Mucosa of descending colon (tissue), 3 donors: ENCODE measurements at regions not wholly inside any gene's neighbourhood (a gene's known extent, or its start where the extent isn't known, plus 50 kb on each side); places are given as distances from the start of the nearest gene placed in this dataset.

Experiments
- ATAC-seq: fragments of 200-7000 bp; cut with Tn5 transposase; one replicate; pipeline ENCODE4 v1.9.1; 2020; ENCODE audit warnings: mild to moderate bottlenecking, moderate library complexity
- DNase-seq, 3 donors: peaks; one replicate each; pipeline ENCODE4 v3.0.0-alpha.2; 2020
- H3K36me3 ChIP-seq: fragments of 200-600 bp; one replicate; pipeline ENCODE4 v1.8.0; 2021; ENCODE audit warnings: low read depth, mild to moderate bottlenecking
- H3K4me1 ChIP-seq: fragments of 200-600 bp; one replicate; pipeline ENCODE4 v1.8.0; 2021; ENCODE audit warnings: low read depth, mild to moderate bottlenecking
- H3K4me3 ChIP-seq: fragments of 200-600 bp; one replicate; pipeline ENCODE4 v1.8.0; 2021; ENCODE audit warnings: mild to moderate bottlenecking
- H3K9me3 ChIP-seq: fragments of 200-600 bp; one replicate; pipeline ENCODE4 v1.8.0; 2021; ENCODE audit warnings: mild to moderate bottlenecking
- CTCF ChIP-seq: fragments of 200-600 bp; IDR thresholded peaks from one replicate; pipeline ENCODE4 v1.8.0; 2022; ENCODE audit warnings: antibody characterized with exemption, mild to moderate bottlenecking
- intact Hi-C, 2 donors: fragments of 100-400 bp; cut with DNase I in 1 of 2; cut with micrococcal nuclease in 1 of 2; formaldehyde crosslinking; loops; one replicate each; pipeline versions ENCODE4 v1.11.0 to v1.11.1; 2022; cut with DNase I, micrococcal nuclease
- donor health status: DM: no; HTN: no; CAD: no; lungs with moderate emphysema.
- donor health status: DM: no; HTN: no; CAD: no.
- donor health status: DM: no; HTN: yes; CAD: no.

GRCh38 chr3:144821583-144821982 lies 850.0 kb downstream of the DIPK2A start:
- H3K4me1 ChIP-seq: no peaks in the 10 kb centered on the region
- TF ChIP-seq CTCF: no peak
- no peak for ATAC-seq

GRCh38 chr3:144822671-144823070 lies 851.0 kb downstream of the DIPK2A start:
- ATAC-seq (no peak), DNase-seq (no peak)
- intact Hi-C loops: no loop called here
- H3K4me1 ChIP-seq: no peaks in the 10 kb centered on the region
- H3K36me3 ChIP-seq: no peaks in the 10 kb centered on the region
- H3K9me3 ChIP-seq: no peaks in the 10 kb centered on the region
- TF ChIP-seq CTCF: no peak
- no peak overlapping the region for H3K4me3 ChIP-seq

More at GRCh38 chr3:144821583-144821982, 850.0 kb downstream of the DIPK2A start:
- Histone ChIP-seq H3K9me3 (no peaks in the 10 kb centered on the region), H3K4me3 (no peak overlapping the region), H3K36me3 (no peaks in the 10 kb centered on the region)
- DNase-seq: no peak
- intact Hi-C loops: no loop called here

GRCh38 chr3:144831955-144832716 lies 860.5 kb downstream of the DIPK2A start:
- Histone ChIP-seq H3K36me3 (no peaks in the 10 kb centered on the region), H3K4me1 (no peaks in the 10 kb centered on the region), H3K9me3 (peaks cover 9% of the 10 kb centered on the region), H3K4me3 (no peak overlapping the region)
- DNase-seq (no peak), ATAC-seq (no peak)
- no peak for TF ChIP-seq CTCF
- intact Hi-C loops: no loop called here

GRCh38 chr3:144839991-144840390 lies 868.4 kb downstream of the DIPK2A start:
- TF ChIP-seq CTCF: no peak
- no peak for ATAC-seq
- no peak overlapping the region for H3K4me3 ChIP-seq

GRCh38 chr3:144840866-144841265 lies 869.2 kb downstream of the DIPK2A start:
- Histone ChIP-seq H3K36me3 (no peaks in the 10 kb centered on the region), H3K9me3 (peaks cover 9% of the 10 kb centered on the region), H3K4me1 (no peaks in the 10 kb centered on the region), H3K4me3 (no peak overlapping the region)
- ATAC-seq (no peak), DNase-seq (no peak)
- no peak for TF ChIP-seq CTCF
- intact Hi-C loops: no loop called here

More at GRCh38 chr3:144839991-144840390, 868.4 kb downstream of the DIPK2A start:
- intact Hi-C loops: no loop called here
- DNase-seq: no peak
- Histone ChIP-seq H3K36me3 (no peaks in the 10 kb centered on the region), H3K4me1 (no peaks in the 10 kb centered on the region), H3K9me3 (peaks cover 9% of the 10 kb centered on the region)
